Thyroid gland (tissue), 4 donors: ENCODE measurements at regions not wholly inside any gene's neighbourhood (a gene's known extent, or its start where the extent isn't known, plus 50 kb on each side); places are given as distances from the start of the nearest gene placed in this dataset.

ENCODE experiments used
- CTCF ChIP-seq, 6 experiments: fragments of 200-600 bp in 3 of 6; fragments of 450-650 bp in 3 of 6; sonication (generic) in 3 of 6; IDR thresholded peaks; one replicate each; pipeline ENCODE4 v1.5.1; 2016 to 2019; ENCODE audit warnings: antibody characterized with exemption in 6 of 6, mild to moderate bottlenecking in 2 of 6, inconsistent platforms in 1 of 6, moderate library complexity in 1 of 6
- POLR2A ChIP-seq, 2 donors: fragments of 450-650 bp; IDR thresholded peaks; one replicate each; pipeline ENCODE4 v1.6.1; 2017; ENCODE audit warnings: antibody characterized with exemption in 2 of 2, mild to moderate bottlenecking in 2 of 2, moderate library complexity in 1 of 2

- TF ChIP-seq CTCF (IDR thresholded peaks at IDR 0.05): no peak
- TF ChIP-seq POLR2A (IDR thresholded peaks at IDR 0.05): no peak
Observed at GRCh38 chr15:57819646-57820045, 113.1 kb downstream of the POLR2M start.
